Endothelial cell of umbilical vein (primary cell): ENCODE measurements at regions not wholly inside any gene's neighbourhood (a gene's known extent, or its start where the extent isn't known, plus 50 kb on each side); places are given as distances from the start of the nearest gene placed in this dataset.

Source experiments
- BruUV-seq: library from RNA; stranded (reverse); fragments of 400-500 nt; replicated peaks from 2 replicates; lab custom pipeline; 2021; lab: Mats Ljungman, UMichigan
- CTCF ChIA-PET: fragments of 300-600, 350-600 bp; sonication (Branson Sonifier 250); formaldehyde crosslinking; loops from one replicate; lab custom pipeline; 2021; ENCODE audit warnings: antibody characterized with exemption, inconsistent platforms; lab: Charles Lee
- POLR2A ChIA-PET: fragments of 300-600, 350-600 bp; sonication (Branson Sonifier 250); formaldehyde crosslinking; loops from one replicate; lab custom pipeline; 2021; ENCODE audit warnings: antibody characterized with exemption, inconsistent platforms; lab: Charles Lee
- DNase-seq: peaks from one replicate; pipeline ENCODE4 v3.0.0-alpha.2; 2011; ENCODE audit warnings: low read depth, low spot score
- FAIRE-seq: peaks from 2 replicates; lab custom pipeline; 2011; peaks lifted over from hg19 to GRCh38; lab: Jason Lieb, UNC
- H2AFZ ChIP-seq: 2 replicates; pipeline ENCODE4 v1.6.0; 2012; ENCODE audit warnings: low read depth, low read length, control low read depth, inconsistent platforms
- H3K27ac ChIP-seq: 2 replicates; pipeline ENCODE4 v1.5.1; 2011; ENCODE audit warnings: low read depth, mild to moderate bottlenecking, control low read depth, low read length, moderate library complexity; ENCODE audit not compliant: insufficient read depth
- H3K27me3 ChIP-seq, 2 experiments: 2 replicates each; pipeline versions ENCODE4 v1.6.0 to v1.6.1; 2011; ENCODE audit warnings: low read length in 2 of 2, mixed read lengths in 1 of 2; ENCODE audit not compliant: control insufficient read depth in 2 of 2, insufficient read depth in 2 of 2
- H3K36me3 ChIP-seq, 2 experiments: 2 replicates in 1 of 2; 3 replicates in 1 of 2; pipeline ENCODE4 v1.5.1; 2011; ENCODE audit warnings: low read length in 2 of 2, mild to moderate bottlenecking in 1 of 2, moderate library complexity in 1 of 2; ENCODE audit not compliant: control insufficient read depth in 2 of 2, insufficient read depth in 2 of 2; ENCODE audit errors: extremely low read depth in 1 of 2
- H3K4me1 ChIP-seq: 3 replicates; pipeline ENCODE4 v1.5.1; 2011; ENCODE audit warnings: mild to moderate bottlenecking, low read length; ENCODE audit not compliant: control insufficient read depth, insufficient read depth; ENCODE audit errors: extremely low read depth
- H3K4me2 ChIP-seq: 2 replicates; pipeline ENCODE4 v1.6.1; 2011; ENCODE audit warnings: low read length, control low read depth, mixed read lengths; ENCODE audit not compliant: insufficient read depth
- H3K4me3 ChIP-seq, 3 experiments: fragments of 200-600 bp in 1 of 3; sonication (generic), shearing (Covaris generic) in 1 of 3; replicated peaks in 1 of 3; 2 replicates each; pipeline ENCODE4 v1.5.1; 2011 to 2016; ENCODE audit warnings: control low read depth in 3 of 3, low read length in 3 of 3, mild to moderate bottlenecking in 2 of 3, inconsistent platforms in 1 of 3, low read depth in 1 of 3, moderate library complexity in 1 of 3; ENCODE audit not compliant: insufficient read depth in 1 of 3
- H3K79me2 ChIP-seq: 2 replicates; pipeline ENCODE4 v1.6.0; 2012; ENCODE audit warnings: low read length, inconsistent platforms; ENCODE audit not compliant: control insufficient read depth, insufficient read depth
- H3K9ac ChIP-seq: replicated peaks from 2 replicates; pipeline ENCODE3; 2011; ENCODE audit warnings: low read length, control low read depth; ENCODE audit not compliant: insufficient read depth; ENCODE audit errors: extremely low read depth
- H3K9me1 ChIP-seq: replicated peaks from 3 replicates; pipeline ENCODE4 v1.6.0; 2011; ENCODE audit warnings: mild to moderate bottlenecking, low read length; ENCODE audit not compliant: control insufficient read depth, insufficient read depth; ENCODE audit errors: extremely low read depth
- H3K9me3 ChIP-seq: replicated peaks from 2 replicates; pipeline ENCODE4 v1.5.1; 2012; ENCODE audit warnings: low read length, inconsistent platforms; ENCODE audit not compliant: control insufficient read depth, insufficient read depth
- H4K20me1 ChIP-seq: replicated peaks from 2 replicates; pipeline ENCODE3; 2011; ENCODE audit warnings: mild to moderate bottlenecking, low read length; ENCODE audit not compliant: control insufficient read depth, insufficient read depth; ENCODE audit errors: extremely low read depth
- CTCF ChIP-seq, 2 donors: IDR thresholded peaks; 1 replicate in 1 of 2; 2 replicates in 1 of 2; pipeline ENCODE4 v1.5.1; 2011; ENCODE audit warnings: low read length in 2 of 2, mild to moderate bottlenecking in 2 of 2, moderate library complexity in 2 of 2, control low read depth in 1 of 2, inconsistent platforms in 1 of 2, low read depth in 1 of 2; ENCODE audit not compliant: insufficient read depth in 1 of 2; ENCODE audit errors: extremely low read depth in 1 of 2
- EZH2 ChIP-seq: IDR thresholded peaks from 2 replicates; pipeline ENCODE4 v1.6.1; 2012; ENCODE audit warnings: borderline replicate concordance, low read depth, mild to moderate bottlenecking, moderate library complexity, low read length, inconsistent platforms; ENCODE audit not compliant: severe bottlenecking
- FOS ChIP-seq: IDR thresholded peaks from 2 replicates; pipeline ENCODE4 v1.6.1; 2011; ENCODE audit warnings: mild to moderate bottlenecking, low read length, moderate library complexity, borderline replicate concordance; ENCODE audit not compliant: insufficient read depth
- GATA2 ChIP-seq: IDR thresholded peaks from 2 replicates; pipeline ENCODE4 v1.7.0; 2011; ENCODE audit warnings: low read depth, mild to moderate bottlenecking, moderate library complexity, mixed read lengths, low read length; ENCODE audit not compliant: insufficient read length, insufficient read depth
- JUN ChIP-seq: IDR thresholded peaks from 2 replicates; pipeline ENCODE4 v1.6.1; 2011; ENCODE audit warnings: borderline replicate concordance, low read depth; ENCODE audit not compliant: insufficient read length, insufficient read depth
- MYC ChIP-seq: IDR thresholded peaks from one replicate; pipeline ENCODE4 v1.6.1; 2011; ENCODE audit warnings: mild to moderate bottlenecking, low read depth, low read length
- POLR2A ChIP-seq: IDR thresholded peaks from 2 replicates; pipeline ENCODE4 v1.6.1; 2012; ENCODE audit warnings: low read depth, mild to moderate bottlenecking, control low read depth, low read length
- POLR2AphosphoS5 ChIP-seq: IDR thresholded peaks from 2 replicates; pipeline ENCODE4 v1.6.1; 2012; ENCODE audit warnings: low read depth, mild to moderate bottlenecking, control low read depth, low read length, moderate library complexity; ENCODE audit not compliant: insufficient read depth
- dilution Hi-C: fragments of 300-500 bp; cut with MboI; formaldehyde crosslinking; loops from one replicate; pipeline ENCODE4 v1.15.0; 2019; ENCODE audit warnings: low sequenced_read_pairs; ENCODE audit not compliant: extremely low pct_ligation_motif_present
- intact Hi-C: fragments of 100-400 bp; cut with micrococcal nuclease; formaldehyde crosslinking; loops from one replicate; pipeline ENCODE4 v1.10.0; 2022
- TF ChIP-seq, protein P1 (sequence below): IDR thresholded peaks from 2 replicates; pipeline ENCODE4 v1.6.1; 2011; ENCODE audit not compliant: insufficient read depth, insufficient read length

- dilution Hi-C loops (no loop called here), intact Hi-C loops (no loop called here)
- CTCF ChIA-PET = no interaction called here
- Histone ChIP-seq H3K27me3 (no peaks in the 10 kb centered on the region), H2AFZ (no peak overlapping the region), H3K27ac (no peak overlapping the region), H3K79me2 (no peaks in the 10 kb centered on the region), H3K9me1 (no peaks in the 10 kb centered on the region), H3K4me1 (no peaks in the 10 kb centered on the region), H3K4me2 (no peak overlapping the region), H3K9ac (no peak overlapping the region), H4K20me1 (no peaks in the 10 kb centered on the region), H3K9me3 (peaks cover 6% of the 10 kb centered on the region), H3K4me3 (no peak overlapping the region), H3K36me3 (no peaks in the 10 kb centered on the region)
- DNase-seq (no peak), FAIRE-seq (no peak)
- TF ChIP-seq JUN (no peak), POLR2A (no peak), POLR2AphosphoS5 (no peak), MYC (no peak), FOS (no peak), CTCF (IDR thresholded peaks at IDR 0.05; ENCODE audit: extremely low read depth in 1 of 2, insufficient read depth in 1 of 2, low read depth in 1 of 2, low read length in 2 of 2) (no peak), EZH2 (no peak), GATA2 (no peak)
- TF ChIP-seq, protein P1, sequence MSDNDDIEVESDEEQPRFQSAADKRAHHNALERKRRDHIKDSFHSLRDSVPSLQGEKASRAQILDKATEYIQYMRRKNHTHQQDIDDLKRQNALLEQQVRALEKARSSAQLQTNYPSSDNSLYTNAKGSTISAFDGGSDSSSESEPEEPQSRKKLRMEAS = no peak
- no TSS peak for BruUV-seq
- POLR2A ChIA-PET = no interaction called here
These were observed 486.6 kb downstream of the BRINP1 start for GRCh38 chr9:118882684-118883083.
